ENCODE measurements at regions not wholly inside any gene's neighbourhood (a gene's known extent, or its start where the extent isn't known, plus 50 kb on each side); places are given as distances from the start of the nearest gene placed in this dataset.

GRCh38 chr6:109315341-109316110 lies 66.7 kb downstream of the CD164 start:
- DNase-seq = no peak

- DNase-seq = no peak
These were observed 68.0 kb downstream of the CD164 start for GRCh38 chr6:109314313-109314712.

- DNase-seq = no peak
These were observed 69.1 kb downstream of the CD164 start for GRCh38 chr6:109313139-109313538.

- no peak for DNase-seq
These were observed 70.8 kb downstream of the CD164 start for GRCh38 chr6:109311471-109311870.

GRCh38 chr6:109309917-109310316 lies 72.3 kb downstream of the CD164 start:
- DNase-seq = no peak

- peak; percentile 37 for DNase-seq
These were observed 74.2 kb downstream of the CD164 start for GRCh38 chr6:109308018-109308492.

GRCh38 chr6:109306733-109307132 lies 75.5 kb downstream of the CD164 start:
- no peak for DNase-seq

GRCh38 chr6:109305028-109305427 lies 77.2 kb downstream of the CD164 start:
- DNase-seq = no peak

GRCh38 chr6:109304284-109305015 lies 77.8 kb downstream of the CD164 start:
- DNase-seq = no peak

- DNase-seq = no peak
These were observed 78.5 kb downstream of the CD164 start for GRCh38 chr6:109303640-109304283.

- no peak for DNase-seq
These were observed 79.1 kb downstream of the CD164 start for GRCh38 chr6:109303164-109303563.

GRCh38 chr6:109302176-109302575 lies 80.1 kb downstream of the CD164 start:
- DNase-seq = no peak

GRCh38 chr6:109301418-109301817 lies 80.8 kb downstream of the CD164 start:
- no peak for DNase-seq

- DNase-seq = no peak
These were observed 81.4 kb downstream of the CD164 start for GRCh38 chr6:109300874-109301273.

- DNase-seq = no peak
These were observed 82.3 kb downstream of the CD164 start for GRCh38 chr6:109299776-109300564.

- no peak for DNase-seq
These were observed 83.0 kb downstream of the CD164 start for GRCh38 chr6:109299265-109299607.

- no peak for DNase-seq
These were observed 83.5 kb downstream of the CD164 start for GRCh38 chr6:109298605-109299264.

GRCh38 chr6:109297406-109298110 lies 84.7 kb downstream of the CD164 start:
- DNase-seq = no peak

GRCh38 chr6:109296971-109297372 lies 85.3 kb downstream of the CD164 start:
- DNase-seq = no peak

GRCh38 chr6:109296452-109296851 lies 85.8 kb downstream of the CD164 start:
- no peak for DNase-seq

GRCh38 chr6:109295774-109296156 lies 86.5 kb downstream of the CD164 start:
- no peak for DNase-seq

All from kidney glomerular epithelial cell (primary cell).